HUES6 (cell line): ENCODE measurements at regions not wholly inside any gene's neighbourhood (a gene's known extent, or its start where the extent isn't known, plus 50 kb on each side); places are given as distances from the start of the nearest gene placed in this dataset.
"Not testable (repeated sequence)": the region's sequence is repeated elsewhere in the genome, so short reads cannot be mapped to it uniquely, and the experiment has no call there.

Experiments used
- H3K27ac ChIP-seq: 2 replicates; pipeline ENCODE4 v1.7.0; 2013; ENCODE audit warnings: low read depth, mild to moderate bottlenecking, low read length, inconsistent platforms
- H3K27me3 ChIP-seq: 2 replicates; pipeline ENCODE4 v1.6.1; 2013; ENCODE audit warnings: low read length; ENCODE audit not compliant: control insufficient read depth, insufficient read depth
- H3K36me3 ChIP-seq: 2 replicates; pipeline ENCODE4 v1.6.1; 2013; ENCODE audit warnings: low read length; ENCODE audit not compliant: control insufficient read depth, insufficient read depth
- H3K4me1 ChIP-seq: 2 replicates; pipeline ENCODE4 v1.6.1; 2013; ENCODE audit warnings: low read length; ENCODE audit not compliant: control insufficient read depth, insufficient read depth
- H3K4me3 ChIP-seq: 2 replicates; pipeline ENCODE4 v1.5.1; 2013; ENCODE audit warnings: low read depth, low read length
- H3K9ac ChIP-seq: one replicate; pipeline ENCODE4 v1.6.1; 2013; ENCODE audit warnings: mild to moderate bottlenecking, low read length
- H3K9me3 ChIP-seq: 2 replicates; pipeline ENCODE4 v1.6.1; 2013; ENCODE audit warnings: low read depth, low read length; ENCODE audit not compliant: control insufficient read depth, insufficient read depth

GRCh38 chr22:49394116-49394785 lies 433.4 kb downstream of the BRD1 start:
- Histone ChIP-seq H3K4me1 (no peaks in the 10 kb centered on the region), H3K36me3 (no peaks in the 10 kb centered on the region), H3K9me3 (peaks cover 6% of the 10 kb centered on the region; the same call in 1 of the 2 replicates), H3K27ac (no peak overlapping the region), H3K9ac (no peak overlapping the region), H3K4me3 (no peak overlapping the region), H3K27me3 (no peaks in the 10 kb centered on the region)

- Histone ChIP-seq H3K4me1 (no peaks in the 10 kb centered on the region), H3K27me3 (no peaks in the 10 kb centered on the region), H3K9me3 (peaks cover 6% of the 10 kb centered on the region; the same call in 1 of the 2 replicates), H3K9ac (no peak overlapping the region), H3K27ac (no peak overlapping the region), H3K4me3 (no peak overlapping the region), H3K36me3 (no peaks in the 10 kb centered on the region)
These were observed 434.1 kb downstream of the BRD1 start for GRCh38 chr22:49393526-49393925.

- Histone ChIP-seq H3K9me3 (peaks cover 6% of the 10 kb centered on the region; the same call in 1 of the 2 replicates), H3K4me1 (no peaks in the 10 kb centered on the region), H3K36me3 (no peaks in the 10 kb centered on the region), H3K4me3 (no peak overlapping the region), H3K9ac (no peak overlapping the region), H3K27ac (no peak overlapping the region), H3K27me3 (no peaks in the 10 kb centered on the region)
These were observed 434.7 kb downstream of the BRD1 start for GRCh38 chr22:49392841-49393510.

GRCh38 chr22:49392247-49392646 lies 435.4 kb downstream of the BRD1 start:
- H3K27ac ChIP-seq, result no peak overlapping the region
- peaks cover 6% of the 10 kb centered on the region; the same call in 1 of the 2 replicates for H3K9me3 ChIP-seq
- no peaks in the 10 kb centered on the region for H3K27me3 ChIP-seq
- H3K36me3 ChIP-seq, result no peaks in the 10 kb centered on the region
- no peak overlapping the region for H3K4me3 ChIP-seq
- H3K4me1 ChIP-seq, result no peaks in the 10 kb centered on the region
- H3K9ac ChIP-seq, result no peak overlapping the region

GRCh38 chr22:49391436-49391835 lies 436.2 kb downstream of the BRD1 start:
- Histone ChIP-seq H3K9me3 (peaks cover 6% of the 10 kb centered on the region; the same call in 1 of the 2 replicates), H3K27ac (no peak overlapping the region)

GRCh38 chr22:49390954-49391353 lies 436.7 kb downstream of the BRD1 start:
- Histone ChIP-seq H3K4me3 (no peak overlapping the region), H3K9me3 (peaks cover 6% of the 10 kb centered on the region; the same call in 1 of the 2 replicates), H3K27me3 (no peaks in the 10 kb centered on the region), H3K36me3 (no peaks in the 10 kb centered on the region), H3K9ac (no peak overlapping the region), H3K4me1 (no peaks in the 10 kb centered on the region), H3K27ac (no peak overlapping the region)

More at GRCh38 chr22:49391436-49391835, 436.2 kb downstream of the BRD1 start:
- Histone ChIP-seq H3K4me3 (no peak overlapping the region), H3K4me1 (no peaks in the 10 kb centered on the region), H3K27me3 (no peaks in the 10 kb centered on the region), H3K36me3 (no peaks in the 10 kb centered on the region), H3K9ac (no peak overlapping the region)

- H3K4me1 ChIP-seq, H3K27me3 ChIP-seq, H3K9me3 ChIP-seq, H3K27ac ChIP-seq, H3K4me3 ChIP-seq, H3K9ac ChIP-seq, H3K36me3 ChIP-seq: not testable (repeated sequence)
These were observed 443.8 kb downstream of the BRD1 start for GRCh38 chr22:49383909-49384308.

- H3K27ac ChIP-seq, result no peak overlapping the region
- H3K9ac ChIP-seq, result no peak overlapping the region
- no peaks in the 10 kb centered on the region for H3K27me3 ChIP-seq
- H3K9me3 ChIP-seq, result no peaks in the 10 kb centered on the region
- no peaks in the 10 kb centered on the region; the same call in 1 of the 2 replicates for H3K4me1 ChIP-seq
- no peak overlapping the region for H3K4me3 ChIP-seq
- H3K36me3 ChIP-seq, result no peaks in the 10 kb centered on the region
These were observed 445.3 kb downstream of the BRD1 start for GRCh38 chr22:49382451-49382735.

GRCh38 chr22:49381595-49382450 lies 445.9 kb downstream of the BRD1 start:
- Histone ChIP-seq H3K4me3 (no peak overlapping the region), H3K4me1 (no peaks in the 10 kb centered on the region; the same call in 1 of the 2 replicates), H3K9ac (no peak overlapping the region), H3K27me3 (no peaks in the 10 kb centered on the region), H3K9me3 (no peaks in the 10 kb centered on the region), H3K36me3 (no peaks in the 10 kb centered on the region), H3K27ac (no peak overlapping the region)

GRCh38 chr22:49380828-49381114 lies 446.9 kb downstream of the BRD1 start:
- H3K27ac ChIP-seq, result no peak overlapping the region

More at GRCh38 chr22:49380828-49381114, 446.9 kb downstream of the BRD1 start:
- no peaks in the 10 kb centered on the region for H3K9me3 ChIP-seq
- no peak overlapping the region for H3K9ac ChIP-seq
- no peaks in the 10 kb centered on the region for H3K36me3 ChIP-seq
- H3K4me1 ChIP-seq, result no peaks in the 10 kb centered on the region; the same call in 1 of the 2 replicates
- no peak overlapping the region for H3K4me3 ChIP-seq
- H3K27me3 ChIP-seq, result no peaks in the 10 kb centered on the region
